Fibroblast of lung (primary cell): ENCODE measurements at regions not wholly inside any gene's neighbourhood (a gene's known extent, or its start where the extent isn't known, plus 50 kb on each side); places are given as distances from the start of the nearest gene placed in this dataset.

Experiments used
- DNase-seq, 2 donors: peaks; one replicate each; pipeline versions ENCODE4 v3.0.0 to v3.0.0-alpha.2; 2010; ENCODE audit warnings: low read depth in 2 of 2
- H2AFZ ChIP-seq: 2 replicates; pipeline ENCODE4 v1.5.1; 2012; ENCODE audit warnings: low read length, control low read depth, inconsistent platforms
- H3K27ac ChIP-seq: 2 replicates; pipeline ENCODE4 v1.5.1; 2011; ENCODE audit warnings: low read length, control low read depth; ENCODE audit not compliant: insufficient read depth
- H3K27me3 ChIP-seq: 2 replicates; pipeline ENCODE4 v1.5.1; 2011; ENCODE audit warnings: mild to moderate bottlenecking, low read length; ENCODE audit not compliant: control insufficient read depth, insufficient read depth
- H3K36me3 ChIP-seq: 2 replicates; pipeline ENCODE4 v1.5.1; 2011; ENCODE audit warnings: low read length; ENCODE audit not compliant: control insufficient read depth, insufficient read depth
- H3K4me1 ChIP-seq: 2 replicates; pipeline ENCODE4 v1.5.1; 2011; ENCODE audit warnings: low read length; ENCODE audit not compliant: control insufficient read depth, insufficient read depth; ENCODE audit errors: extremely low read depth
- H3K4me2 ChIP-seq: 2 replicates; pipeline ENCODE4 v1.5.1; 2011; ENCODE audit warnings: low read length, control low read depth; ENCODE audit not compliant: insufficient read depth; ENCODE audit errors: extremely low read depth
- H3K4me3 ChIP-seq, 4 experiments: fragments of 200-600 bp in 1 of 4; sonication (generic) in 1 of 4; replicated peaks in 1 of 4; 2 replicates each; pipeline ENCODE4 v1.5.1; 2011 to 2016; ENCODE audit warnings: low read length in 4 of 4, low read depth in 3 of 4, mild to moderate bottlenecking in 3 of 4, control low read depth in 2 of 4, inconsistent platforms in 1 of 4, mixed read lengths in 1 of 4; ENCODE audit not compliant: insufficient read depth in 1 of 4; ENCODE audit errors: control extremely low read depth in 1 of 4
- H3K79me2 ChIP-seq: 2 replicates; pipeline ENCODE4 v1.5.1; 2012; ENCODE audit warnings: mild to moderate bottlenecking, low read length, inconsistent platforms; ENCODE audit not compliant: control insufficient read depth, insufficient read depth
- H3K9ac ChIP-seq: 2 replicates; pipeline ENCODE4 v1.5.1; 2011; ENCODE audit warnings: mild to moderate bottlenecking, low read length, control low read depth; ENCODE audit not compliant: insufficient read depth
- H3K9me3 ChIP-seq: 2 replicates; pipeline ENCODE4 v1.5.1; 2012; ENCODE audit warnings: low read depth, low read length; ENCODE audit not compliant: control insufficient read depth, insufficient read depth
- H4K20me1 ChIP-seq: 2 replicates; pipeline ENCODE4 v1.5.1; 2011; ENCODE audit warnings: low read length; ENCODE audit not compliant: control insufficient read depth, insufficient read depth; ENCODE audit errors: extremely low read depth
- CTCF ChIP-seq, 2 donors: IDR thresholded peaks in 1 of 2; conservative IDR thresholded peaks in 1 of 2; 1 replicate in 1 of 2; 2 replicates in 1 of 2; pipeline ENCODE4 v1.5.1; 2011 to 2012; ENCODE audit warnings: low read length in 2 of 2, control low read depth in 1 of 2, inconsistent platforms in 1 of 2, low read depth in 1 of 2, mild to moderate bottlenecking in 1 of 2
- EZH2 ChIP-seq: IDR thresholded peaks from 2 replicates; pipeline ENCODE4 v1.5.1; 2012; ENCODE audit warnings: low read length, control low read depth, mild to moderate bottlenecking; ENCODE audit errors: missing control alignments

- Histone ChIP-seq H3K36me3 (no peaks in the 10 kb centered on the region), H3K4me1 (no peaks in the 10 kb centered on the region), H2AFZ (no peak overlapping the region), H3K9me3 (no peaks in the 10 kb centered on the region), H4K20me1 (no peaks in the 10 kb centered on the region), H3K79me2 (no peaks in the 10 kb centered on the region), H3K4me2 (no peak overlapping the region), H3K27ac (no peak overlapping the region), H3K27me3 (no peaks in the 10 kb centered on the region), H3K9ac (no peak overlapping the region), H3K4me3 (no peak overlapping the region)
- no peak for TF ChIP-seq EZH2
- TF ChIP-seq CTCF (conservative IDR thresholded peaks at IDR 0.05 in 1 of 2, IDR thresholded peaks at IDR 0.05 in 1 of 2; ENCODE audit: low read depth in 1 of 2, low read length in 2 of 2): no peak
- DNase-seq: no peak
Observed at GRCh38 chr14:46487582-46488350, 163.8 kb downstream of the RPL10L start.

GRCh38 chr14:46482200-46482599, 169.4 kb downstream of the RPL10L start:
- DNase-seq: no peak
- no peaks in the 10 kb centered on the region for H4K20me1 ChIP-seq
- H3K9ac ChIP-seq: no peak overlapping the region
- H3K4me2 ChIP-seq: no peak overlapping the region
- TF ChIP-seq EZH2: no peak
- TF ChIP-seq CTCF (conservative IDR thresholded peaks at IDR 0.05 in 1 of 2, IDR thresholded peaks at IDR 0.05 in 1 of 2; ENCODE audit: low read depth in 1 of 2, low read length in 2 of 2): no peak
- H3K9me3 ChIP-seq: no peaks in the 10 kb centered on the region
- no peaks in the 10 kb centered on the region for H3K36me3 ChIP-seq
- no peak overlapping the region for H2AFZ ChIP-seq
- H3K4me1 ChIP-seq: no peaks in the 10 kb centered on the region
- H3K27ac ChIP-seq: no peak overlapping the region
- no peak overlapping the region for H3K4me3 ChIP-seq
- H3K79me2 ChIP-seq: no peaks in the 10 kb centered on the region
- no peaks in the 10 kb centered on the region for H3K27me3 ChIP-seq

- DNase-seq: no peak
- Histone ChIP-seq H3K79me2 (no peaks in the 10 kb centered on the region), H3K4me3 (no peak overlapping the region), H3K4me2 (no peak overlapping the region), H3K27me3 (no peaks in the 10 kb centered on the region), H3K9me3 (no peaks in the 10 kb centered on the region), H3K36me3 (no peaks in the 10 kb centered on the region), H3K9ac (no peak overlapping the region), H3K27ac (no peak overlapping the region), H4K20me1 (no peaks in the 10 kb centered on the region), H2AFZ (no peak overlapping the region), H3K4me1 (no peaks in the 10 kb centered on the region)
- no peak for TF ChIP-seq EZH2
- TF ChIP-seq CTCF (conservative IDR thresholded peaks at IDR 0.05 in 1 of 2, IDR thresholded peaks at IDR 0.05 in 1 of 2; ENCODE audit: low read depth in 1 of 2, low read length in 2 of 2): no peak
Observed at GRCh38 chr14:46480817-46481216, 170.8 kb downstream of the RPL10L start.
